ENCODE measurements at regions not wholly inside any gene's neighbourhood (a gene's known extent, or its start where the extent isn't known, plus 50 kb on each side); places are given as distances from the start of the nearest gene placed in this dataset.

DNA sequence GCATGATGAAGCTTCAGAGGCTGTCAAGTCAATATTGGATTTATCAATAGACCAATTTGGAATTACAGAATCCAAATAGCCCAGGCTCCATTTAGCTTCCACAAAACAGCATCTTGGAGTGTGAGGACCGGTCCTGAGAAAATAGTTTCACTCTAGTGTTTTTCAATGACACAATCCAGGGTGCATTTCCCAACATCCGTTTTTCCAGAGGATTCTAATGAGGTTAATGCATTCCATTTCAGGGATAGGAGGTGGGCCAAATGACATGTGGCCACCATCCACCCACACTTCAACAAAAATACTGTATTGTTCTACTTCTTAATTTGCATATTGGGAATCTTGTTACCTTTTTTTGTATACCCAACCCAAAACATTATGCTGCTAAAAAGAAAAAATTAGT is 229.8 kb upstream of the LDB2 start:
- DNase-seq (ENCODE audit: insufficient read length, low spot score): no peak
- no peak for FAIRE-seq

GRCh38 chr4:17126321-17126966 is 228.0 kb upstream of the LDB2 start:
- DNase-seq (ENCODE audit: insufficient read length, low spot score) (no peak), FAIRE-seq (no peak)

DNA sequence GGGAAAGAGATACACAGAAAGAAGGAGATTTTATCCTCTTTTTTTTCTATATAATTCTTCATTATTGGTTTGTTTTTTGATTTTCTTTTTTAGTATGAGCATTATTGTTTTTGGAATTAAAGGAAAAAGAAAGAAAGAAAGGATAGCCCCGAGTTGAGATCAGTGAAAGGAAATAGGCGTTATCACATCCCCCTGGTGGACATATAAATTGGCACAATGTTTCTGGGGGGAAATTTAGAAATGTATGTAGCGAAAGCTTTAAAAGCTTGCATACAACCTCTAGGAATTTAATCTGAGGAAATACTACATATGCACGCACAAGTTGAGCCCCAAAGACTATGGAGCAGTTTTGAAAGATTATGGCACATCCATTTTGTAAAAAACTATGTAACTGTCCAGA is 226.3 kb upstream of the LDB2 start:
- FAIRE-seq (no peak), DNase-seq (ENCODE audit: insufficient read length, low spot score) (no peak)

DNA sequence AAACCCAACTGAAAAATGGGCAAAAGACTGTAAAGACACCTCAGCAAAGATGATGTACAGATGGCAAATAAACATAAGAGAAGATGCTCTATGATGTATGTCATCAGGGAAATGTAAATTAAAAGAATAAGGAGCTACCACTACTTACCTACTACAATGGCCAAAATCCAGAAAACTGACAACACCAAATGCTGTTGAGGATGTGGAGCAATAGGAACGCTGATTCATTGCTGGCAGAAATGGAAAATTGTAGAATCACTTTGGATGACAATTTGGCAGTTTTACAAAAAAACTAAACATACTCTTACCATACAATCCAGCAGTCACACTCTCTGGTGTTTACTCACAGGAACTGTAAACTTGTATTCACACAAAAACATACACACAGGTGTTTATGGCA is 222.3 kb upstream of the LDB2 start:
- FAIRE-seq (no peak), DNase-seq (ENCODE audit: insufficient read length, low spot score) (no peak)

DNA sequence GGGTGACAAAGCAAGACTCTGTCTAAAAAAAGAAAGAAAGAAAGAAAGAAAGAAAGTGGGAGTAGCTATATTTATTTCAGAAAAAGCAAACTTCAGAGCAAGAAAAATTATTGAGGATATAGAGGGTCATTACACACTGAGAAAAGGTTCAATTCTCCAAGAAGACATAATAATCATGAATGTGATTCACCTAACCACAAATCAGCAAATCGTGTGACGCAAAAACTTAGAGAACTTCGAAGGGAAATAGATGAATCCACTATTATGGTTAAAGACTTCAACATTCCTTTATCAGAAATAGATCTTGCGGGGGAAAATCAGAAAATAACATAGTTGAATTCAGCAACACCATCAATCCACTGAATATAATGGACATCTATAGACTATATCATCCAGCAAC is 219.3 kb upstream of the LDB2 start:
- DNase-seq (ENCODE audit: insufficient read length, low spot score) (no peak), FAIRE-seq (no peak)

GRCh38 chr4:17115583-17115982 is 217.1 kb upstream of the LDB2 start:
- no peak for FAIRE-seq
- DNase-seq (ENCODE audit: insufficient read length, low spot score): no peak

DNA sequence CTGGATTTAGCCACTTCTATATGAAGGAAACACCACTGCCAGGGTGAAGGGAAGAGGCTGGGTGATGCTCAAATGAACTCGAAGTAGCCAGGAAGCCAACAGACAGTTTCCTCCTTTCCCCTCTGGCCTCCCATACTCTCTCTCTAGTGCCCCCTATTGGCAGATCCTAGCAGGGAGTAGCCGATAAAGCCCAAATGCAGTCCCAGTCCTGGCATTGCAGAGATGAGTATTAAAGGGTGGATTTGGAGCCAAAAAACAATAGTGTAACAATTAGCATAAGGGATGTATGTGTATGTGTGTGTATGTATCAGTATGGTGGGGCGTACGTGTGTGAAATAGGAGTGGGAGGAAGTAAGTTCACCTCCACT is 213.8 kb upstream of the LDB2 start:
- FAIRE-seq (no peak), DNase-seq (ENCODE audit: insufficient read length, low spot score) (no peak)

GRCh38 chr4:17109126-17109525 is 210.7 kb upstream of the LDB2 start:
- no peak for DNase-seq (ENCODE audit: insufficient read length, low spot score)
- no peak for FAIRE-seq

DNA sequence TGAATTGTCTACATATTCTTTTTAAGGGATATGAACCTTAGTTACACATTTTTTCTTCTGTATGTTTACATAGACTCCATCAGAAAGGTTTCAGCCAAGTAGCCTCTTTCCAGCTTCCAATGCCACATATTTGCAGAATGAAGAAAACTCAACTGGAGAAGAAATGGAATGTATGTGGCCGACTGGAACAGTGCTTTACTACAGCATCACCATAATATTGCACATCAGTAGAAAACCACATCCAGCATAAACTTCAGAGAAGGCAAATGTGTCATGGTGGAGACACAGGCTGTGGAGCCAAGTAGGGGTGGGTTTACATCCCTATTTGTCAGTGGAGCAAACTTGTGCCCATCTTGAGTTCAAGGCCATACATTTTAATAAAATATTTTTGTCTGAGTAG is 204.8 kb upstream of the LDB2 start:
- DNase-seq (ENCODE audit: insufficient read length, low spot score): no peak
- no peak for FAIRE-seq

- FAIRE-seq (no peak), DNase-seq (ENCODE audit: insufficient read length, low spot score) (no peak)
Observed at GRCh38 chr4:17098996-17099395, 200.6 kb upstream of the LDB2 start.

DNA sequence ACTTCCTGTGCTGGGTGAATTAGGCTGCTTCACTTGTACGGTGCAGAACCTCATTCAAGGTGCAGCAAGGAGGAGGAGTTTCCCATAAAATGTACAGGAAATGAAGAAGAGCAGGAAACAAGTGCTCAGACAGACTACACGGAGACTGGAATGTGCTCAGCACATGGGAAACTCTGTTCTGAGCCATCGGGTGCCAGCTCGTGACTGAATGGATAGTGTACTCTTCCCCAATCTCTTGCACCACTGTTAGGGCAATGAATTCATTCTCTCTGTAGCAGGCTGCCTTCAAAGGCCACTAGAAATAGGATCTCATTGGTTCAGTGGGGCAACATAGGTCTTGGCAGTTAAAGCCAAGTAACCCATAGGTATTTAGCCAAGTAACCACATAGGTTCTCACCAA is 200.0 kb upstream of the LDB2 start:
- FAIRE-seq: no peak

DNA sequence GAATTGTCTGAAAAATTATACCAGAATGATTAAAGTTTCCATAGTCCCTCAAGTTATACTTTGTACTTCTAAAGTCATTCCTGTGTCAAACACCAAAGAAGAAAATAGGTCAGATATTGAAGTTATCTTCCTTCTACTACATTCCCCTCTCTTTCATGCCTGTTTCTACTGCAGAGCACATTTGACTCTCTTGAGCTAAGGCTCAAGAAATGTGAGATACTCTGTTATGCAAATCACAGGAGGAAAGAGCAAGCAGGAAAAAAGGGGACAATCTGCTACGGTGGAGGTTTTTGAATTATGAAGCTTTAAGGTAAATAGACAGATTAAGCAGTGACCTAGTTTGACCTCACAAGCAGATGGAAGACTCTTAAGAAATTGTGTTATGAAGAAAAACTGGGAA is 198.9 kb upstream of the LDB2 start:
- no peak for FAIRE-seq

More for the DNA sequence above, 200.0 kb upstream of the LDB2 start:
- no peak for DNase-seq (ENCODE audit: insufficient read length, low spot score)

GRCh38 chr4:17096692-17097091 is 198.2 kb upstream of the LDB2 start:
- no peak for FAIRE-seq

More for the DNA sequence above, 198.9 kb upstream of the LDB2 start:
- no peak for DNase-seq (ENCODE audit: insufficient read length, low spot score)

DNA sequence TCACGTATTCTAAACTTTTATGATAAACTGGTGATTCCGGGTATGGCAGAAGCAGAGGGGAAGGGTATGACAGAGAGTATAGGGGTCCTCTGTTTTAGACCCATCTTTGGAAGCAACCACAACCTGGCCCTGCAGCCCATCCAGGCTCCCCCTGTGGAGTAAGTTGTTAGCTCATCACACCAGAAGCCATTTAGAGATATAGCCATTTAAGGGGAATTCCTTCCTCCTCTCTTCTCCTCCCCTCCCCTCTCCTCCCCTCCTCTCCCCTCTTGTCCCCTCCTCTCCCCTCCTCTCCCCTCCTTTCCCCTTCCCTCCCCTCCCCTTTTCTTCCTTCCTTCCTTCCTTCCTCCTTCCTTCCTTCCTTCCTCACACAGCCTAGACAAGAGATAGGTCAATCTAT is 197.3 kb upstream of the LDB2 start:
- DNase-seq (ENCODE audit: insufficient read length, low spot score): no peak

More at GRCh38 chr4:17096692-17097091, 198.2 kb upstream of the LDB2 start:
- DNase-seq (ENCODE audit: insufficient read length, low spot score): no peak

GRCh38 chr4:17094876-17095210 is 196.4 kb upstream of the LDB2 start:
- no peak for FAIRE-seq

More for the DNA sequence above, 197.3 kb upstream of the LDB2 start:
- FAIRE-seq: no peak

GRCh38 chr4:17094159-17094875 is 195.9 kb upstream of the LDB2 start:
- no peak for FAIRE-seq
- no peak for DNase-seq (ENCODE audit: insufficient read length, low spot score)

More at GRCh38 chr4:17094876-17095210, 196.4 kb upstream of the LDB2 start:
- no peak for DNase-seq (ENCODE audit: insufficient read length, low spot score)

- DNase-seq (ENCODE audit: insufficient read length, low spot score) (no peak), FAIRE-seq (no peak)
Observed at GRCh38 chr4:17093481-17093880, 195.0 kb upstream of the LDB2 start.

DNA sequence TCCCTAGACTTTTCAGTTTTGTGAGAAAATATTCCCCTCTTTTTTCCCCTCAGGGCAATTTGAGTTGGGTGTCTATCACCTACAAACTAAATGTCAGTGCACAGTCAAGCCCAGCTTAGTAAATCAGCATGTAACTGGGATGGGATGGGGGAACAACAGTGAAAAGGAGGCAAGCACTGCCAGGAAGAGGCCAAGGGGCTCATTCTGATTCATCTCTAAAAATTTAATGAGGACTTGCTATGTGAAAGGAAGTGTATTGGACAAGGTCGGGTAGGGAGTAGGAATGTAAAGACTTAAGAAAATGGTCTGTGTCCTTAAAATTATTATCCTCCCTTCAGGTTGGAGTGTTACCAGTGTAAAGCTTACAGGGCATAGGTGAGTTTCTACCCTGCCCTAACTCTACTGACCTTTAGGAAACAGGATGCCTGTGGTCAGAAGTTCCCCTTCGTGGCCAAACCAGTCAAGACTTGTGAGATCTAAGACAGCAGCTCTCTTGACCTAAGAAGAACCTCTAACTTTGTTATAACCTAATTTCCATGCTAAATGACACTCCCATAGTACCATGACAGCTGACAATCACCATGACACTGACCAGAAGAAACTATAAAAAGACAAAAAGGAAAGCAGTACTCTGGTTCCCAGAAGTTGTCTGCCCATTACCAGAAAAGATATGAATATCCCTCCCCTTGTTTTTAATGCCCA is 194.4 kb upstream of the LDB2 start:
- DNase-seq (ENCODE audit: insufficient read length, low spot score) (no peak), FAIRE-seq (no peak)

DNA sequence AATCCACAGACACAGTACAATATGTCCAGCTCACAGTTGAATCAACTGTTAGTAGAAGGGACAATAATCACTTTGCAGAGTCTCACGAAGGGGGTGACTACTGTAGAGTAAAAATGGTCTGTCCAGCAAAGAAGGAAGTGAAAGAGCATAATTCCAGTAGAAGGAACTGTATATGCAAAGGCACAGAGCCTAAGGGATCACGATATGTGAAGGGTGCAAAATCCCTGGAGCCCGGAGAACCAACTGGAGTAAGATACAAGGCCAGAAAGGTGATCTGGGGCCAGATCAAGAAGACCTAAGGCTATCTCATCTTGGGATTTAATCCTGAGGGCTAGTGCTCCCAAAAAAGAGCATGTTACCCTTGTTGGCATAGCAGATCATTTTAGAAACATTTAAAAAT is 192.7 kb upstream of the LDB2 start:
- DNase-seq (ENCODE audit: insufficient read length, low spot score): no peak
- no peak for FAIRE-seq

- DNase-seq (ENCODE audit: insufficient read length, low spot score) (no peak), FAIRE-seq (no peak)
Observed at GRCh38 chr4:17090063-17090462, 191.6 kb upstream of the LDB2 start.

GRCh38 chr4:17085416-17085815 is 187.0 kb upstream of the LDB2 start:
- FAIRE-seq: no peak
- DNase-seq (ENCODE audit: insufficient read length, low spot score): no peak

DNA sequence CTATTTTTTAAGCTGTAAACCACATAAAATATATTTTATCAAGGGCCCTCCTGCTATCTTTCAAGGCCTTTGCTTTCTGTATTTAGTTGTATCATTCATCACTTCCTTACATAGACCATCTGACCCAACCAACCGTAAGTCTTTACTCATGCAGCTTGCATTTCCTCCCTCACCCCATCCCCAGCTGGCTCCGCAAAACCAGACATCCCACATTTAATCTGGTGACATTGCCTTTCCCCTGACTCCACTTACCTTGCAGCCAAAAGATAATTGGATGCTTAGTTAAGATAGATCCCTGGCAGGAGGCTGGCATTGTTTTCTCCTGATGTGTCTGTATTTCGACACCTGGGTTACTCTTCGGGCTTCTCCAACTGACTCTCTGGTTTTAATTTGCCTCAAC is 183.7 kb upstream of the LDB2 start:
- FAIRE-seq: no peak
- DNase-seq (ENCODE audit: insufficient read length, low spot score): no peak

Measured in HTR-8/SVneo (cell line).